SU-DHL-6 (cell line): ENCODE measurements at regions not wholly inside any gene's neighbourhood (a gene's known extent, or its start where the extent isn't known, plus 50 kb on each side); places are given as distances from the start of the nearest gene placed in this dataset.

Source experiments
- H2AFZ ChIP-seq: fragments of 200-600 bp; sonication (generic); 2 replicates; pipeline ENCODE4 v1.6.1; 2014; ENCODE audit warnings: low read depth, mild to moderate bottlenecking, moderate library complexity, mixed read lengths, antibody characterized with exemption, low read length; ENCODE audit not compliant: severe bottlenecking
- H3F3A ChIP-seq: fragments of 200-600 bp; shearing (Covaris generic); 2 replicates; pipeline ENCODE4 v1.6.0; 2016; ENCODE audit warnings: antibody characterized with exemption, mild to moderate bottlenecking; ENCODE audit not compliant: insufficient read depth
- H3K27ac ChIP-seq: fragments of 200-600 bp; sonication (generic); 2 replicates; pipeline ENCODE4 v1.5.1; 2016; ENCODE audit warnings: low read depth, mild to moderate bottlenecking, low read length, moderate library complexity, mixed read lengths
- H3K27me3 ChIP-seq: fragments of 200-600 bp; sonication (generic), shearing (Covaris generic); 2 replicates; pipeline ENCODE4 v1.6.0; 2014; ENCODE audit warnings: mild to moderate bottlenecking, low read length
- H3K36me3 ChIP-seq: fragments of 200-600 bp; sonication (generic); 2 replicates; pipeline ENCODE4 v1.6.1; 2014; ENCODE audit warnings: mild to moderate bottlenecking, low read length, mixed read lengths
- H3K4me2 ChIP-seq: fragments of 300-600, 200-600 bp; shearing (Covaris generic), sonication (generic); 2 replicates; pipeline ENCODE4 v1.6.0; 2014; ENCODE audit warnings: low read length, low read depth, mild to moderate bottlenecking; ENCODE audit not compliant: poor library complexity, severe bottlenecking
- H3K4me3 ChIP-seq: fragments of 200-600 bp; sonication (generic); 2 replicates; pipeline ENCODE4 v1.5.1; 2014; ENCODE audit warnings: antibody characterized with exemption, low read length, mild to moderate bottlenecking, mixed read lengths; ENCODE audit not compliant: insufficient read depth, poor library complexity, severe bottlenecking
- H3K79me2 ChIP-seq: fragments of 200-600 bp; sonication (generic); 2 replicates; pipeline ENCODE4 v1.6.1; 2014; ENCODE audit warnings: mild to moderate bottlenecking, low read length, moderate library complexity; ENCODE audit not compliant: insufficient read depth
- H3K9ac ChIP-seq: fragments of 200-600 bp; sonication (generic); 2 replicates; pipeline ENCODE4 v1.7.0; 2014; ENCODE audit warnings: mild to moderate bottlenecking, low read length
- H3K9me2 ChIP-seq: fragments of 200-600 bp; sonication (generic); replicated peaks from 2 replicates; pipeline ENCODE4 v1.6.1; 2014; ENCODE audit warnings: low read length; ENCODE audit not compliant: insufficient read depth
- H3K9me3 ChIP-seq: fragments of 200-600 bp; sonication (generic); 2 replicates; pipeline ENCODE4 v1.6.1; 2014; ENCODE audit warnings: low read length, mixed read lengths; ENCODE audit not compliant: insufficient read depth
- H4K20me1 ChIP-seq: fragments of 200-600 bp; sonication (generic); 2 replicates; pipeline ENCODE4 v1.6.1; 2014; ENCODE audit warnings: low read depth, mild to moderate bottlenecking, antibody characterized with exemption, low read length, moderate library complexity, mixed read lengths
- EZH2phosphoT487 ChIP-seq: fragments of 200-600 bp; sonication (generic), shearing (Covaris generic); conservative IDR thresholded peaks from 2 replicates; pipeline ENCODE4 v1.6.1; 2018; ENCODE audit warnings: mild to moderate bottlenecking, antibody characterized with exemption, low read length, moderate library complexity, mixed read lengths
- TF ChIP-seq, protein P1 (sequence below): fragments of 200-600 bp; sonication (generic); IDR thresholded peaks from one replicate; pipeline ENCODE4 v1.5.1; 2017; ENCODE audit warnings: antibody characterized with exemption, mild to moderate bottlenecking, low read length, moderate library complexity; ENCODE audit not compliant: insufficient read depth, poor library complexity, severe bottlenecking

GRCh38 chr17:33401249-33401648, 108.2 kb upstream of the ASIC2 start:
- Histone ChIP-seq H2AFZ (no peak overlapping the region), H3K4me3 (no peak overlapping the region), H4K20me1 (no peaks in the 10 kb centered on the region), H3K9me2 (no peaks in the 10 kb centered on the region), H3K36me3 (no peaks in the 10 kb centered on the region), H3K9me3 (no peaks in the 10 kb centered on the region), H3K9ac (no peak overlapping the region), H3K27me3 (no peaks in the 10 kb centered on the region), H3F3A (no peaks in the 10 kb centered on the region), H3K4me2 (no peak overlapping the region), H3K79me2 (no peaks in the 10 kb centered on the region), H3K27ac (no peak overlapping the region)
- TF ChIP-seq, protein P1, sequence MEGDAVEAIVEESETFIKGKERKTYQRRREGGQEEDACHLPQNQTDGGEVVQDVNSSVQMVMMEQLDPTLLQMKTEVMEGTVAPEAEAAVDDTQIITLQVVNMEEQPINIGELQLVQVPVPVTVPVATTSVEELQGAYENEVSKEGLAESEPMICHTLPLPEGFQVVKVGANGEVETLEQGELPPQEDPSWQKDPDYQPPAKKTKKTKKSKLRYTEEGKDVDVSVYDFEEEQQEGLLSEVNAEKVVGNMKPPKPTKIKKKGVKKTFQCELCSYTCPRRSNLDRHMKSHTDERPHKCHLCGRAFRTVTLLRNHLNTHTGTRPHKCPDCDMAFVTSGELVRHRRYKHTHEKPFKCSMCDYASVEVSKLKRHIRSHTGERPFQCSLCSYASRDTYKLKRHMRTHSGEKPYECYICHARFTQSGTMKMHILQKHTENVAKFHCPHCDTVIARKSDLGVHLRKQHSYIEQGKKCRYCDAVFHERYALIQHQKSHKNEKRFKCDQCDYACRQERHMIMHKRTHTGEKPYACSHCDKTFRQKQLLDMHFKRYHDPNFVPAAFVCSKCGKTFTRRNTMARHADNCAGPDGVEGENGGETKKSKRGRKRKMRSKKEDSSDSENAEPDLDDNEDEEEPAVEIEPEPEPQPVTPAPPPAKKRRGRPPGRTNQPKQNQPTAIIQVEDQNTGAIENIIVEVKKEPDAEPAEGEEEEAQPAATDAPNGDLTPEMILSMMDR, result no peak
- no peak for TF ChIP-seq EZH2phosphoT487

GRCh38 chr17:33403194-33403593, 110.1 kb upstream of the ASIC2 start:
- Histone ChIP-seq H3K27ac (no peak overlapping the region), H3K9me3 (no peaks in the 10 kb centered on the region), H2AFZ (no peak overlapping the region), H3K79me2 (no peaks in the 10 kb centered on the region), H3K4me2 (no peak overlapping the region), H3K9me2 (no peaks in the 10 kb centered on the region), H3K36me3 (no peaks in the 10 kb centered on the region), H3K9ac (no peak overlapping the region), H3K4me3 (no peak overlapping the region), H4K20me1 (no peaks in the 10 kb centered on the region), H3F3A (no peaks in the 10 kb centered on the region), H3K27me3 (no peaks in the 10 kb centered on the region)
- TF ChIP-seq EZH2phosphoT487, result no peak
- TF ChIP-seq, protein P1, result no peak

GRCh38 chr17:33404070-33404819, 111.2 kb upstream of the ASIC2 start:
- Histone ChIP-seq H2AFZ (no peak overlapping the region), H3K79me2 (no peaks in the 10 kb centered on the region), H3F3A (no peaks in the 10 kb centered on the region), H3K27ac (no peak overlapping the region), H3K4me3 (no peak overlapping the region), H3K9me2 (no peaks in the 10 kb centered on the region), H4K20me1 (no peaks in the 10 kb centered on the region), H3K9me3 (no peaks in the 10 kb centered on the region), H3K4me2 (no peak overlapping the region), H3K27me3 (no peaks in the 10 kb centered on the region), H3K9ac (no peak overlapping the region), H3K36me3 (no peaks in the 10 kb centered on the region)
- TF ChIP-seq, protein P1, result no peak
- no peak for TF ChIP-seq EZH2phosphoT487
